ENCODE measurements at regions not wholly inside any gene's neighbourhood (a gene's known extent, or its start where the extent isn't known, plus 50 kb on each side); places are given as distances from the start of the nearest gene placed in this dataset.

DNA sequence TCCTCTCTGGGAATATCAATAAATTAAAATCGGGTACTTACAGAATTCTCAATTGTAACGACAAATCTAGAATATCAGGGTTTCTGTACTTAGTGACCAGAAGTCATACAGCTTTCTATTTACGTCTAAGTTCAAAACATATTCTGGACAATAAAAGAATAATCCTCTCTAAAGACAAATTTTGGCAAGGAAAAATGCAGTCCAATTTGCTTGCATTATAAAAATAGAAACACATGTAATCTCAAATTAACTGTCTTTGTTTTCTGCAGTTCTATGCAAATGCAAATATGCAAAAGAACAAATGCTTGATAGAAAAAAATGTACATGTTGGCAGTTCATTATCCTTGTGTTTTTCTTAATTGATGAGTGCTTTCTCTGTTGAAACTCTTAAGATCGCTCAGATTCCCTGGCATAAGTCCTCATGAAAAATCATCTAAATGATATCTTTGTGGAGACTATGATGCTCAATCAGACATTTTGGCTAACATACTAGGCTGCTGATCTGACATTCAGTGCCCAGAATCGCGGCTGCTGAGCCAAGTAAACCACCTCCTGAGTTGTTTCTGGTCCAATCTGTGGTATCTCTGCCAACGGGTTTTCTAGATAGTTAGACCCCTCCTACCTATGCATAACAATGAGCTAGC lies 990.1 kb upstream of the C9orf72 start:
- DNase-seq (ENCODE audit: low read depth in 2 of 3, low spot score in 1 of 3), result no peak

DNA sequence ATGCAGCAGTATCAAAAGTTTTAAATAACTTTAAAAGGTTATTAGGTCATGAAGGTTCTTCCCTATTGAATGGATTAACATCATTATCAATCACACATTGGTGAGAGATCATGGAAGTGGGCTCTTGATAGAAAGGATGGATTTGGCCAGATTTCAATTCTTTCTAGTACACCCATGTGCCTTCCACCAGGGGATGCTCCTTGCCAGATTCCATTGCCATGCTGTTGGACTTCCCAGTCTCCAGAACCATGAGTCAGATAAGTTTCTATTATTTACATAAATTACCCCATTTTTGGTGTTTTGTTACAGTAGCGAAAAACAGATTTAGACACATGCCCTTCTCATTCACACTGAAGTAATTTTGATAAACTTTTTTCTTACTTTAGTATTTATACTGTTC lies 1010.6 kb upstream of the C9orf72 start:
- DNase-seq (ENCODE audit: low read depth in 2 of 3, low spot score in 1 of 3), result no peak

DNA sequence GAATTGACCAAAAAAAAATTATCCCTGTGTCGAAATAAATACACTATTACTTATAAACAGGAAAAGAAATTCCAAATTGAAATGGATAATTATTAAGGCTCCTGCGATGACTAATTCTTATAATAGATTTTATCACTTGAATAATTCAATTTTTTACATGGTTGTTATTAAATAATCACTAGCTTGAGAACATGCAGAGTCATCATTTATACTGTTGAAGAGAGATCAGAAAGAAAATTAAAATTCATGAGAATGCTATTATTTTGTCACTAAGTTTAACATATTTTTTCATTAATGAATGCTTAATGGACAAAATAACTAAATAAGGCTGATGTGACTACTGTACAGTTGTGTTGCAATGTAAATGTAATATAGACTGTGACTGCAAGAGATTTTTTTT lies 1011.3 kb upstream of the C9orf72 start:
- DNase-seq (ENCODE audit: low read depth in 2 of 3, low spot score in 1 of 3), result no peak

DNA sequence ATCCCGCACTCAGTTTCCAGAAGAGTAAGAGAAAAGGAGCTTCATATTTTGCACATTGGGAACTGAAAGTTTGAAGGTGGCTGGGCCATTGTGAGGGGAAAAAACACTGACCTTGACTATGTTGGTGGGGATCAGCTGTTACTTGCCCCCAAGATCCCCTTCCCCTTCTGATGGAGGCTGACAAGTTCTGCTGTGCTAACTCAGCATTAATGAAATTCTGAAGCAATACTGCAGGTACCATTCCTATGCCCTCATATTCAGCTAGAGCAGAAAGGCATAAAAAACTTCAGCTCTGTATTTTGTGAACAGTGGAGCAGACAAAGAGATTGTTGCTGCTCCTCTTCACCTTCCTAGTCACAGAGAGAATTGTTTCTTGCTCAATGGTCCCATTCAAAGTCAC lies 1013.8 kb upstream of the C9orf72 start:
- DNase-seq (ENCODE audit: low read depth in 2 of 3, low spot score in 1 of 3), result no peak

DNA sequence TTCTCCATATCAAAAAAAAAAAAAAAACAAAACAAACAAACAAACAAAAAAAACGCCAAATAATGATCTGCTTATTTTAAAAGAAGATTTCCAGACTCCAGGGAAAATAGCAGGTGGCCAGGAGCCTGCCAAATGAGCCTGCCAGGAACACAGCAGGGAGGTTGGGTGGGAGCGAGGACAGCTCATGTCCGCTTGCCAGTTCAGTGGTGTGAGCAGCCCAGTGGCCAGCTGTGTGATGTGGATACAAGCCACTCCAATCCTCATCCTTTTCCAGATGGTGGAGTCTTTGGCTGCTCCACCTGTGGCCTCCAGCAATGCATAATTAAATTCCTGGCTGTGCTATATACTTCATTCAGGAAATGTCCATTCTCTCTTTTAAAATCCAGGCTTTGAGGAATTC lies 1025.1 kb upstream of the C9orf72 start:
- no peak for DNase-seq (ENCODE audit: low read depth in 2 of 3, low spot score in 1 of 3)

DNA sequence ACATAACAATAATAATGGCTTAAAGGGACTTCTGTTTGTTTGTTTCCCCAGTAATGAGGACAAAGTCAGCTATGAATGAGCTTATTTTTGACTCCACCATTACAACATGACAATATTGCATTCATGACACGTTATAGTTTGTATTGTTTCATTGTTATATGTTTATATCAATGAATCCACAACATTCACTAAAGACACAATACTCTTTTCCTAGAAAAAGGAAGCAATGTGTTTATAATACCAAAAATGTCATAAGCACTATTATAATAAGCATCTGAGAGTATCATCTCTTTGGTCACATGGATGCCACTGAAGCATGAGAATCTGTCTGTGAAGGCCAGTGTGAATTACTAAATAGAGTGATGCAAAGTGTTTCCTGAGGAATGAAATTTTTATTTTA lies 1026.9 kb upstream of the C9orf72 start:
- no peak for DNase-seq (ENCODE audit: low read depth in 2 of 3, low spot score in 1 of 3)

DNA sequence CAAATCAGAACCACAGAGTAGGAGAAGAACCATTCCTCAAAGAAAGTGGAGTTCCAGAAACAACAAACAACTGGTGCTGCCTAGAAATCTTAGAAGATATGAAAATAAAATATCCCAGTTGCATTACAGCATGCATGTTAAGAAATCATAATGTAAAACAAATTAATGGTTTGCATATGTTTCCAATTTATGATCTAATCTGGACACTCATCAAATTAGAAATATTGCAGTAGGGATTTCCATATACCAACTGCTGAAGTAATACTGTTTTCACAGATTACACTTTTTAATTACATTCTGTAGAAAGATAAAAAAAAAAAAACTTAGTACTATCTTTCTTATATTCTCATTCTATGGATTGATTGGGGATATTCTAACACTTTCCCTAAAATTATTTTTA lies 1034.6 kb upstream of the C9orf72 start:
- no peak for DNase-seq (ENCODE audit: low read depth in 2 of 3, low spot score in 1 of 3)

DNA sequence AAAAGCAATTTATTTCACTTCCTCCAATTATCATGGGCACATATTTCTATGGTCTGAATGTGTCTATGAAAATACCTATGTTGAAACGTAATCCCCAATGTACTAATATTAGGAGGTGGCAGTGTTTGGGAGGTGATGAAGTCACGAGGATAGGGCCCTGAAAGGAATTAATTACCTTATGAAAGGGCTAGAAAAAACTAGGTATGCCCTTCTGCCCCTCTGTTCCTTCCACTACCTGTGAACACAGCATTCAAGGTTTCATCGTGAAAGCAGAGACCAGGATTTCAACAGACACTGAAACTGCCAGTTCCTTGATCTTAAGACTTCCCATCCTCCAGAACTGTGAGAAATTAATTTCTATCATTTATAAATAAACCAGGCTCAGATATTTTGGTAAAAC lies 1037.1 kb upstream of the C9orf72 start:
- DNase-seq (ENCODE audit: low read depth in 2 of 3, low spot score in 1 of 3), result no peak

DNA sequence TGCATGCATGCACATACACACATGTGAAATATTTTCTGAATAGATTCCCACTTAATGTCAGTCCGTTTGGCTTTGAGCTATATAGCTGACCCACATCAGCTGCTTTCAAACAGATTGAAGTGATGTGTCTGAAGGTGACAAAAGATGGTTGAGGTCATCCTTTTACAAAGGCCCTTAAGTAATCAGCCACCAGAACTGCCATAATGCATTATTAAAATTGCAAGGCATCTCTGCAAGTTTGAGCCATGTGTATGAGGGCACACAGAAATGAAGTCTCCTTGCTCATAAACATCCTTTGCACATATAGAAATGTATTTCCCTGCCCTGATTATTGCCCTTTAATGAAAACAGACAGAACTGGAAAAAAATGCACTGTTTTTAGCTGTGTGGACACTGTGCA lies 1043.0 kb upstream of the C9orf72 start:
- no peak for DNase-seq (ENCODE audit: low read depth in 2 of 3, low spot score in 1 of 3)

DNA sequence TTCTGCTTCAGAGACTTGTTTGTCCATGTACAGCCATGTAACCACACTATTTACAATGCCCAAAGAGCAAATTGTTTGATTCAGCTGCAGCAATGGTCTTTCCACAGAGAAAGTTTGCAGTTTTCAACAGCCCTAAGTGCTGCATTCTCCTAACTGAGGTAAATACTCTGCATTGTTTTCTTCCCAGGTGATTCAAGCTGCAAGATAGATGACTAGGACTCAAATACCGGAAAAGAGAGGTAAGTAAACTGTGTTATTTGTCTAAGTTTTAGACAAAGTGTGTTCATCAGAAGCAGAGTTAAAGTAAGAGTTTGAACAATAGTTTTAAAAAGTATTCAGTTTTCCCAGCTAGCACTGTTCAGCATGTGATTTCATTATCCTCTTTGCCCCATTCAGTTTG lies 1046.7 kb upstream of the C9orf72 start:
- DNase-seq (ENCODE audit: low read depth in 2 of 3, low spot score in 1 of 3), result no peak

DNA sequence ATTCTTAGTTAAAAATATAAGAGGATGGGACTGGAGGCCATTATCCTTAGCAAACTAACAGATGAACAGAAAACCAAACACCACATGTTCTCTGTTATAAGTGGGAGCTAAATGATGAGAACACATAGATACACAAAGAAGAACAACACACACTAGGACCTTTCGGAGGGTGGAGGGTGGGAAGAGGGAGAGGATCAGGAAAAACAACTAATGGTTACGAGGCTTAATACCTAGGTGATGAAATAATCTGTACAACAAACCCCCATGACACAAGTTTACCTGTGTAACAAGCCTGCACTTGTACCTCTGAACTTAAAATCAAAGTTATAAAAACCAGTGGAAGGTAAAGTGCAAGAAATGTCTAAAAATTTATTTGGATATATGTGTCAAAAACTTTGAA lies 1047.4 kb upstream of the C9orf72 start:
- DNase-seq (ENCODE audit: low read depth in 2 of 3, low spot score in 1 of 3), result no peak

DNA sequence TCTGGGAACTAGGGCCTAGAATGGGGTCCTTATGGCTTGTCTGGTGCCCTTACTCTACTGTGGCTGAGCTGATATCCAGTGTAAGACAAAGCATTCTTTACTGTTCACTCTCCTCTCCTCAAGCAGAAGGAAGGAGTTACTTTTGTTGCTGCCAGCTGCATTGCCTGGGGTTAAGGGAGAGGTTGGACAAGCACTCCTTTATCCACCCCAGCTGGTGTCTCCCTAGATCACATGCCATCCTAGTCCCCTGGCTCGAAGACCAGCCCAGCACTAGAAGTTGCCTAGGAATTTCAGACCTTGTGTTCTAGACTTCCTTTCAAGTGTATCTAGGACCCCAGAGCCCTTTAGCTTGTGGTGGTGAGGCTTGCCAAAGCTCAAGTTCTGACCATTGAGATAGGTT lies 1051.5 kb upstream of the C9orf72 start:
- no peak for DNase-seq (ENCODE audit: low read depth in 2 of 3, low spot score in 1 of 3)

DNA sequence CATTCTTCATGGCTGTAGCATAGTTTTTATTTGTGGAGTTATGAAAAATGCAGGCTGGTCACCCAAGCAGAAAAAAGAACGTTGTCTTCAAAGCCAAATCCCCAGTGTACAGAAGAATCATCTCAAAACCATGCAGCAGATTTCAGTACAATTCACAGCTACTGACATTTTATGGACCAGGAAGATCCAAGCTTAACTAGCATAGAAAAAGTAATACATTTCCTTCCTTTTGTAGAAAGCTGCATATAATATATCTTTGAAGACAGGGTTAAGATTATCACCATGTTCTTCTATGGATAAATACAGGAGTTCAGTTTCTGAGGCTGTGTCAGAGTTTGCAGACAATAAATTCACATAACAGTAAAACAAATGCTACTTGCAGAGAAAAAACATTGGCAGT lies 1054.8 kb upstream of the C9orf72 start:
- DNase-seq (ENCODE audit: low read depth in 2 of 3, low spot score in 1 of 3), result no peak

DNA sequence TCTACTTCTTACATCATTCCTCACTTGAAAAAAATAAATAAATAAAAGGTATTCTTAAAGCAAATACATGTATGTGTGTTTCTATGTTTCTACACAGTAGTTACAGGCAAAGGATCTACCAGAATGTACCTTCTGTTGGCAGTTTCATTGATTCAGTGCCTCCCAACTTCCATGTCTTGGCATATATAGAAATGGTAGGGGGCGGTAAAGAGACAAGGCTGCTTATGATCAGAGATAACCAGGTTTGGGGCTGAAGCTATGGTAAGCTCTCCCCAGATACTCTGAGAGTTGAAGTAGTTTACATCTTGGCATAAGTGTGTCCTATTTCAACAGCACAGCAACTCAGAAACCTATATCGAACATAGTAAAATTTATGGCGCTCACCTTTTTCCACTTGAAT lies 1075.4 kb upstream of the C9orf72 start:
- no peak for DNase-seq (ENCODE audit: low read depth in 2 of 3, low spot score in 1 of 3)

DNA sequence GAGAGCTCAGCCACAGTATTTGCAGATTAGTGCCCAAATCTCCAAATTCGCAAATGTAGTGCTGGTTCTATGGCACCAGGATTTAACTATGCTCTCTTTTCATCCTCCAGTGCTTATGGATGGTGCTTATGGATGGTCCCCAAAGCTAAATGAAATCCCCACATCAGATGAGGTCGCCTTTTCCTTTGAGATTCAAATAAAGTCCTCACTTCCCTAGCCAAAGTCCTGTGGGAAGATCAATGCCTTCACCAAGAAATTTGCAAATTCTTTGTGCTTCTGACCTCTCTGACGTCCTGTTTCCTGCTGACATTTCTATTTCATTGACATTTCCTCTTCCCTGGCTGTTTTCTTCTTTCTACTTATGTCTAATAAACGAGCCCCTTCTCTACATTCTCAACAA lies 1077.0 kb upstream of the C9orf72 start:
- no peak for DNase-seq (ENCODE audit: low read depth in 2 of 3, low spot score in 1 of 3)

DNA sequence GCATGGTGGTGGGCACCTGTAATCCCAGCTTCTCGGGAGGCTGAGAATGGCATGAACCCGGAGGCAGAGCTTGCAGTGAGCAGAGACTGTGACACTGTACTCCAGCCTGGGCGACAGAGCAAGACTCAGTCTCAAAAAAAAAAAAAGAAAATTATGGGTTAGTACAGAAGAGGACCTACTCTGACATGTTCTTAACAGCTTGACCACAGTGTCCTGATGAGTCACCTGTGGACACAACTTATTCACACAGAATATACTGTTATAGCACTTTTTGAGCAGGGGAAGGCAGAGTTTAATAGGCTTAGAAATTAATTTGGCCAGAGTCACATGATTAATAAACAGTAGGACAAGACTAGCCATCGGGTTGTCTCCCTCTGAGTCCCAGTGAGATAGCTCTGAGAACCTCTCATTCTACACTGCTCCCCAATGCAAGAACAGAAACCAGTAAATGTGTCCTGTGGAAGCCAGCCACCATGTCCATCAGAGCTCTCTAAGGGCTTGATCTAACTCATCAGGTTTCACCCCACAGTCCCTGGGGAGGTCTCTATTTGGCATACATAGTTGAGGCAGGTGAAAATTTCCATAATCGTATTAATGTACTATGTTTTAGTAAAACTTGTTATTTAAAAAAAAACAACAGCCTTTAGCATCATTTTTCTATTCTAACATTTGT lies 1077.9 kb upstream of the C9orf72 start:
- DNase-seq (ENCODE audit: low read depth in 2 of 3, low spot score in 1 of 3), result no peak

DNA sequence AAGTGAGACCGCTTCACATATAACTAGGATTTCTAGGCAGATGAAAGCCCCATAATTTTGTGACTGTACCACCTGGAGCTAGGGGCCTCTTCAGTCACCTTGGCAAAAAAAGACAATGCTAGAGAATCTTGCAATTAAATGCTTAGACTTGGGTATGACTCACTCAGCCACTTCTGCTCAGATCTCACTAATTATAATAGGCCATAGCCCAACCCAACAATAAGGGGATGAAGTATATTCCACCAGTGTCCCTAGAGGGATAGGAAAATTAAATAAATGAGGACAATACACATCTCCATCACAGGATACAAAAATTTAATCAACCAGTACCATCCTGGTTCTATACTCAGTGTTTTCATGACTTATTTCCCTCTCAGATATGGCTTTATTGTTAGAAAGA lies 1079.9 kb upstream of the C9orf72 start:
- DNase-seq (ENCODE audit: low read depth in 2 of 3, low spot score in 1 of 3), result no peak

DNA sequence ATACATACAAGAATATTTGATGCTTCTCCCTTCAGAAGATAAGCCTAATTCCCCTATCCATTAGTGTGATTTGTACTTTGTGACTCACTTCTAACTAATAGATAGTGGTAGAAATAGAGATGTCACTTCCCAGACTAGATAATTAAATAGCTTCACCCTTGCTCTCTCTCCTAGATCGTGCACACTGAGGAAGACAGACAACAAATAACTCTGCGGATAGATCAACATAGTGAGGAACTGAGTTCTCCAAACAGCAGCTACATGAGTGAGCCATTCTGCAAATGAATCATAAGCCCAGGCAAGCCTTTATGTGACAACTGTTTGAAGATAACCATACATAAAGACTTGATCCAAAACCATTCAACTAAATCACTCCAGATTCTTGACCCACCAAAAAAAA lies 1083.4 kb upstream of the C9orf72 start:
- no peak for DNase-seq (ENCODE audit: low read depth in 2 of 3, low spot score in 1 of 3)

DNA sequence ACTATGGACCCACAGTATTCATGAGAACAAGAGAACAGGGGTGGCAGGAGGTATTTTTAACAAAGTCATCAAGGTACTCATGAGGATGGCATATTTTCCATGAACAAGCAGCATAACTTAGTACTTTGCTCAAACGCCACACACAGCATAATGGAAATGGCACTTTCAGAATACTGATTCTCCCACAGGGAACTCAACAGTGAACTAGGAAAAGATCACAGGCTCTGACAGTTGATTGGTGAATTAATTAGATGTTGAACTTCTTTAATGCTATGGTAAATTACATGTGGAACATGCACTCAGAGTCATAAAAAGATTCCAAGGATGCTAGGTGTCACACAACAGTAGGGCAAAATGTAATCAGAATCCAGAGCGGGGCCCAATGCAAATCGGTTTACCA lies 1088.6 kb upstream of the C9orf72 start:
- no peak for DNase-seq (ENCODE audit: low read depth in 2 of 3, low spot score in 1 of 3)

DNA sequence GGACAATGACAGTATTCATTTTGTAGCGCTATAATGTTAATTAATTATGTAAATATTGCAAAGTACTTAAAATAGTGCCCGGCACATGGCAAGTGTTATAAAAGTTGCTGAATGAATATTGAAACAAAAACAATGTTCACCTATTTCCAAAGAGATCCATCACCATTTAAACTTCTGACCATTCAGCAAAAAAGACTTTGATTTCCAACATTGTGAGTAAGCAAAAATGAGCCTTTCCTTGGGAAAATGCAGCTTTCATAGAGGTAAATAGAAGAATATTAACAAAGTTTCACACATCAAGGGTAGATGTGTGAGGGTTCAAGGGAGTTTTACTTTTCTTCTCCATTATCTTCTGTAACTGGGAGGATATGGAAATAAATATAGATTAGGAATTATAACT lies 1089.4 kb upstream of the C9orf72 start:
- no peak for DNase-seq (ENCODE audit: low read depth in 2 of 3, low spot score in 1 of 3)

DNA sequence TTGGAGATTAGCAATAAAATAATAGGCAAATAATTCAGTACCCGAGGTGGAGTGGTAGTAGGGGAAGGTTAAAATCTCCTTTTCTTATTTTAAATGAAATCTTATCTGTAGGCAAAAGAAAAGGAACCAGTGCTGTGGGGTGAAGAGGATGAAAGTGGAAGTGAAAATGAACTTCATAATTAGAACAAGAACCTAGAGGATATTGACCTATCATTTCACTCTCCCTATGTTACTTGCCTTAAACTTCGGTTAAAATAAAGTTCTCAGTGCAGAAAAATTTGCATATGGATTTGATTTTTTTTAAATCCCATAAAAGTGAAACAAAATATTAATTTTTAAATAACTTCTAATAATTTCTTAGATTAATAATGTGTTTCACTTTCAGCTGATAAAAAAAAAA lies 1094.9 kb upstream of the C9orf72 start:
- no peak for DNase-seq (ENCODE audit: low read depth in 2 of 3, low spot score in 1 of 3)

DNA sequence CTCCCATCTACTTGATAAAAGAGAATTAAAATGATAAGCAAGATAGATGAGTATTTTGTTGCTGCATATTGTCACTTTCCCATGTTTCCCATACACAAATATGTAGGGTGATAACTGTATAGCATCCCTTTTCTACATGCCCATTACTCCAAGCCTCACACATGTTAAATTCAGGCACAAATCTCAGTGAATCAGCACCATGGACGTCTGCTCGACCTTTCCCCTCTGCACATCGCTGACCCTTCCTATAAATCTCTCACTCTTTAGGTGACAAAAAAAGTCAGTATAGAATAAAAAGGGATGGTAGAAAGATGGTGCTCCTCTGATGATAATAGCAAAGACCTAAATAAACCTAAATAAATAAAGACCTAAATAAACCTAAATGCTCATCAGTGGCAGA lies 1097.7 kb upstream of the C9orf72 start:
- DNase-seq (ENCODE audit: low read depth in 2 of 3, low spot score in 1 of 3), result no peak

DNA sequence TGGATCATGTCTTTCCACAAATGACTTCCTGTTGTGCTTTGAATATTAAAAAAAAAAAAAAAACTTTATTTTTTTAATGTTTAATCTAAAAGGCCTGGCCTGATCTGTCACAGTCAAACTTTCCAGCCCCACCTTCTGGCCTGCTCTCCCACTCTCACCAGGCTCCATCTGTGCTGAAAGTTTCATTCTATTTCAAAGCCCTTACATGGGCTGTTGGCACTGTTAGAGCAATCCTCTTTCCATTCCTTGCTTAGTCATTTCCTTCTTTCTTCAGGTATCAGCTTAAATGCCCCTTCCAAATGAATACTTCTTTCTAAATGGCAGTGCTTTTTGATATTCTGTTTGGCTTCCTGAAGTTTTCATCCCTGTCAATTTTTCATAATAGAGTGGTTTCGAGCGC lies 1104.8 kb upstream of the C9orf72 start:
- no peak for DNase-seq (ENCODE audit: low read depth in 2 of 3, low spot score in 1 of 3)
